ENCODE measurements at regions not wholly inside any gene's neighbourhood (a gene's known extent, or its start where the extent isn't known, plus 50 kb on each side); places are given as distances from the start of the nearest gene placed in this dataset.

GRCh38 chr6:81640126-81640525 is 112.4 kb downstream of the TENT5A start:
- TF ChIP-seq ZNF512 (CRISPR knock-in tag; IDR thresholded peaks at IDR 0.05; ENCODE audit: borderline replicate concordance), result no peak
- no peak for TF ChIP-seq ZMAT4 (CRISPR knock-in tag; IDR thresholded peaks at IDR 0.05)
- no peak for TF ChIP-seq NFYB (CRISPR knock-in tag; conservative IDR thresholded peaks at IDR 0.05; ENCODE audit: low read depth)
- Mint-ChIP-seq H3K27me3 (ENCODE audit: low read depth) (no peaks in the 10 kb centered on the region; the same call in none of the 2 replicates), H3K4me3 (no peak overlapping the region), H3K27ac (no peak overlapping the region), H3K36me3 (no peaks in the 10 kb centered on the region), H3K4me1 (no peaks in the 10 kb centered on the region), H3K9me3 (peaks cover 10% of the 10 kb centered on the region)
- DNase-seq (ENCODE audit: low spot score), result no peak
- CTCF ChIA-PET, result no interaction called here
- POLR2A ChIA-PET, result no interaction called here
- ATAC-seq, result no peak

- CTCF ChIA-PET, result no interaction called here
- H3K9me3 Mint-ChIP-seq, result peaks cover 10% of the 10 kb centered on the region
- H3K4me3 Mint-ChIP-seq, result no peak overlapping the region
- H3K27me3 Mint-ChIP-seq (ENCODE audit: low read depth), result no peaks in the 10 kb centered on the region; the same call in none of the 2 replicates
- H3K36me3 Mint-ChIP-seq, result no peaks in the 10 kb centered on the region
- POLR2A ChIA-PET, result no interaction called here
- TF ChIP-seq ZNF396 (CRISPR knock-in tag; IDR thresholded peaks at IDR 0.05; ENCODE audit: borderline replicate concordance) (no peak), GRHL2 (CRISPR knock-in tag; IDR thresholded peaks at IDR 0.05; ENCODE audit: insufficient replicate concordance, severe bottlenecking) (no peak), HMGA2 (CRISPR knock-in tag; IDR thresholded peaks at IDR 0.05) (no peak), ESRRA (CRISPR knock-in tag; IDR thresholded peaks at IDR 0.05; ENCODE audit: borderline replicate concordance) (no peak)
- no peak for DNase-seq (ENCODE audit: low spot score)
- ATAC-seq, result no peak
- H3K4me1 Mint-ChIP-seq, result no peaks in the 10 kb centered on the region
- H3K27ac Mint-ChIP-seq, result no peak overlapping the region
These were observed 114.1 kb downstream of the TENT5A start for GRCh38 chr6:81638366-81638765.

- POLR2A ChIA-PET, result no interaction called here
- H3K4me1 Mint-ChIP-seq, result no peaks in the 10 kb centered on the region
- no peak overlapping the region for H3K27ac Mint-ChIP-seq
- peaks cover 8% of the 10 kb centered on the region for H3K9me3 Mint-ChIP-seq
- no peaks in the 10 kb centered on the region for H3K36me3 Mint-ChIP-seq
- TF ChIP-seq ETV6 (CRISPR knock-in tag; IDR thresholded peaks at IDR 0.05) (no peak), MLX (CRISPR knock-in tag; IDR thresholded peaks at IDR 0.05) (no peak), RORB (CRISPR knock-in tag; IDR thresholded peaks at IDR 0.05) (no peak), GABPB1 (CRISPR knock-in tag; IDR thresholded peaks at IDR 0.05) (no peak), ZNF671 (CRISPR knock-in tag; IDR thresholded peaks at IDR 0.05) (no peak), KAT7 (CRISPR knock-in tag; IDR thresholded peaks at IDR 0.05; ENCODE audit: borderline replicate concordance) (no peak), OVOL2 (CRISPR knock-in tag; IDR thresholded peaks at IDR 0.05; ENCODE audit: borderline replicate concordance) (no peak), ZNF416 (CRISPR knock-in tag; IDR thresholded peaks at IDR 0.05) (no peak), NFE2L1 (CRISPR knock-in tag; IDR thresholded peaks at IDR 0.05) (no peak), AFF4 (CRISPR knock-in tag; IDR thresholded peaks at IDR 0.05; ENCODE audit: borderline replicate concordance) (no peak), CREM (CRISPR knock-in tag; IDR thresholded peaks at IDR 0.05) (no peak), FOXP1 (CRISPR knock-in tag; IDR thresholded peaks at IDR 0.05; ENCODE audit: borderline replicate concordance) (no peak), ATF3 (CRISPR knock-in tag; conservative IDR thresholded peaks at IDR 0.05) (no peak), ZNF317 (CRISPR knock-in tag; IDR thresholded peaks at IDR 0.05; ENCODE audit: borderline replicate concordance, low read depth) (no peak), SMAD3 (CRISPR knock-in tag; IDR thresholded peaks at IDR 0.05; ENCODE audit: borderline replicate concordance) (no peak), NR3C1 (CRISPR knock-in tag; conservative IDR thresholded peaks at IDR 0.05; ENCODE audit: low read depth) (no peak), TCF7 (CRISPR knock-in tag; IDR thresholded peaks at IDR 0.05; ENCODE audit: low read depth) (no peak)
- DNase-seq (ENCODE audit: low spot score) (no peak), ATAC-seq (no peak)
- no peak overlapping the region for H3K4me3 Mint-ChIP-seq
- no peaks in the 10 kb centered on the region; the same call in none of the 2 replicates for H3K27me3 Mint-ChIP-seq (ENCODE audit: low read depth)
- CTCF ChIA-PET, result no interaction called here
These were observed 115.4 kb downstream of the TENT5A start for GRCh38 chr6:81636930-81637568.

Data from WTC11 (cell line).